ENCODE measurements at regions not wholly inside any gene's neighbourhood (a gene's known extent, or its start where the extent isn't known, plus 50 kb on each side); places are given as distances from the start of the nearest gene placed in this dataset.

GRCh38 chr18:27871726-27872125 is 305.2 kb downstream of the CDH2 start:
- Histone ChIP-seq H3K4me1 (ENCODE audit: low read depth) (no peaks in the 10 kb centered on the region), H3K9me3 (no peaks in the 10 kb centered on the region), H3K4me3 (no peak overlapping the region), H3K36me3 (ENCODE audit: low read depth) (no peaks in the 10 kb centered on the region)
- no peak for ATAC-seq
- TF ChIP-seq CTCF (IDR thresholded peaks at IDR 0.05), result no peak
- DNase-seq, result no peak
- intact Hi-C loops (cut with DNase I, micrococcal nuclease), result no loop called here

- no peak for DNase-seq
- Histone ChIP-seq H3K4me3 (no peak overlapping the region), H3K4me1 (ENCODE audit: low read depth) (no peaks in the 10 kb centered on the region), H3K9me3 (no peaks in the 10 kb centered on the region), H3K36me3 (ENCODE audit: low read depth) (no peaks in the 10 kb centered on the region)
- TF ChIP-seq CTCF (IDR thresholded peaks at IDR 0.05), result no peak
- intact Hi-C loops (cut with DNase I, micrococcal nuclease), result no loop called here
- no peak for ATAC-seq
These were observed 307.2 kb downstream of the CDH2 start for GRCh38 chr18:27869735-27870134.

GRCh38 chr18:27865431-27865830 is 311.5 kb downstream of the CDH2 start:
- no peak for DNase-seq
- no peaks in the 10 kb centered on the region for H3K4me1 ChIP-seq (ENCODE audit: low read depth)
- H3K9me3 ChIP-seq, result no peaks in the 10 kb centered on the region
- H3K4me3 ChIP-seq, result no peak overlapping the region
- TF ChIP-seq CTCF (IDR thresholded peaks at IDR 0.05), result no peak
- no peak for ATAC-seq
- H3K36me3 ChIP-seq (ENCODE audit: low read depth), result no peaks in the 10 kb centered on the region
- intact Hi-C loops (cut with DNase I, micrococcal nuclease), result no loop called here

- DNase-seq (no peak), ATAC-seq (no peak)
- Histone ChIP-seq H3K36me3 (ENCODE audit: low read depth) (no peaks in the 10 kb centered on the region), H3K4me3 (no peak overlapping the region), H3K9me3 (no peaks in the 10 kb centered on the region), H3K4me1 (ENCODE audit: low read depth) (no peaks in the 10 kb centered on the region)
- no peak for TF ChIP-seq CTCF (IDR thresholded peaks at IDR 0.05)
- intact Hi-C loops (cut with DNase I, micrococcal nuclease), result no loop called here
These were observed 313.0 kb downstream of the CDH2 start for GRCh38 chr18:27863780-27864430.

- Histone ChIP-seq H3K36me3 (ENCODE audit: low read depth) (no peaks in the 10 kb centered on the region), H3K4me1 (ENCODE audit: low read depth) (no peaks in the 10 kb centered on the region), H3K9me3 (no peaks in the 10 kb centered on the region), H3K4me3 (no peak overlapping the region)
- no peak for TF ChIP-seq CTCF (IDR thresholded peaks at IDR 0.05)
- ATAC-seq, result no peak
- DNase-seq, result no peak
- intact Hi-C loops (cut with DNase I, micrococcal nuclease), result no loop called here
These were observed 314.8 kb downstream of the CDH2 start for GRCh38 chr18:27862041-27862682.
